Neural crest cell (in vitro differentiated cells): ENCODE measurements at regions not wholly inside any gene's neighbourhood (a gene's known extent, or its start where the extent isn't known, plus 50 kb on each side); places are given as distances from the start of the nearest gene placed in this dataset.

Experiments
- DNase-seq: peaks from one replicate; pipeline ENCODE4 v3.0.0; 2021; ENCODE audit warnings: low read depth, mixed read lengths, low spot score
- H3K27ac Mint-ChIP-seq: one replicate; pipeline ENCODE4 v1.8.0; 2021; ENCODE audit warnings: mild to moderate bottlenecking, mixed read lengths; ENCODE audit not compliant: unreplicated experiment
- H3K27me3 Mint-ChIP-seq: 2 replicates; pipeline ENCODE4 v1.8.0; 2021; ENCODE audit warnings: low read depth, mild to moderate bottlenecking, mixed read lengths
- H3K36me3 Mint-ChIP-seq: 2 replicates; pipeline ENCODE4 v1.8.0; 2021; ENCODE audit warnings: low read depth, mild to moderate bottlenecking, mixed read lengths
- H3K4me1 Mint-ChIP-seq: 2 replicates; pipeline ENCODE4 v1.8.0; 2021; ENCODE audit warnings: mixed read lengths
- H3K4me3 Mint-ChIP-seq: one replicate; pipeline ENCODE4 v1.8.0; 2021; ENCODE audit warnings: mild to moderate bottlenecking, mixed read lengths
- H3K9me3 Mint-ChIP-seq: 2 replicates; pipeline ENCODE4 v1.8.0; 2021; ENCODE audit warnings: mixed read lengths
- CTCF ChIP-seq: fragments of 200-600 bp; sonication (generic); conservative IDR thresholded peaks from 2 replicates; pipeline ENCODE4 v1.5.0; 2021; ENCODE audit warnings: antibody characterized with exemption, mild to moderate bottlenecking

- H3K27me3 Mint-ChIP-seq: no peaks in the 10 kb centered on the region
- no peak overlapping the region for H3K27ac Mint-ChIP-seq
- H3K4me1 Mint-ChIP-seq: peaks cover 8% of the 10 kb centered on the region
- no peaks in the 10 kb centered on the region for H3K36me3 Mint-ChIP-seq
- no peaks in the 10 kb centered on the region for H3K9me3 Mint-ChIP-seq
- TF ChIP-seq CTCF: no peak
- DNase-seq: no peak
- H3K4me3 Mint-ChIP-seq: no peak overlapping the region
Observed at GRCh38 chr3:168973206-168973605, 690.3 kb downstream of the MECOM start.

- no peak overlapping the region for H3K4me3 Mint-ChIP-seq
- H3K27me3 Mint-ChIP-seq: no peaks in the 10 kb centered on the region
- H3K9me3 Mint-ChIP-seq: no peaks in the 10 kb centered on the region
- no peak for DNase-seq
- TF ChIP-seq CTCF: no peak
- H3K36me3 Mint-ChIP-seq: no peaks in the 10 kb centered on the region
- no peak overlapping the region for H3K27ac Mint-ChIP-seq
- H3K4me1 Mint-ChIP-seq: no peaks in the 10 kb centered on the region
Observed at GRCh38 chr3:168968609-168969008, 694.9 kb downstream of the MECOM start.

GRCh38 chr3:168964736-168965135 lies 698.8 kb downstream of the MECOM start:
- no peaks in the 10 kb centered on the region for H3K9me3 Mint-ChIP-seq
- H3K27ac Mint-ChIP-seq: no peak overlapping the region
- TF ChIP-seq CTCF: no peak
- no peaks in the 10 kb centered on the region for H3K4me1 Mint-ChIP-seq
- no peaks in the 10 kb centered on the region for H3K27me3 Mint-ChIP-seq
- DNase-seq: no peak
- H3K36me3 Mint-ChIP-seq: no peaks in the 10 kb centered on the region
- H3K4me3 Mint-ChIP-seq: no peak overlapping the region

GRCh38 chr3:168961271-168961670 lies 702.2 kb downstream of the MECOM start:
- Mint-ChIP-seq H3K27ac (no peak overlapping the region), H3K4me3 (no peak overlapping the region), H3K27me3 (no peaks in the 10 kb centered on the region), H3K36me3 (no peaks in the 10 kb centered on the region), H3K4me1 (no peaks in the 10 kb centered on the region), H3K9me3 (no peaks in the 10 kb centered on the region)
- no peak for DNase-seq
- TF ChIP-seq CTCF: no peak

- Mint-ChIP-seq H3K9me3 (no peaks in the 10 kb centered on the region), H3K36me3 (no peaks in the 10 kb centered on the region), H3K27me3 (no peaks in the 10 kb centered on the region), H3K27ac (no peak overlapping the region), H3K4me3 (no peak overlapping the region), H3K4me1 (no peaks in the 10 kb centered on the region)
- DNase-seq: no peak
- no peak for TF ChIP-seq CTCF
Observed at GRCh38 chr3:168959731-168960130, 703.8 kb downstream of the MECOM start.

GRCh38 chr3:168958466-168958865 lies 705.0 kb downstream of the MECOM start:
- no peak overlapping the region for H3K4me3 Mint-ChIP-seq
- peaks cover 4% of the 10 kb centered on the region for H3K4me1 Mint-ChIP-seq
- no peak for TF ChIP-seq CTCF
- no peaks in the 10 kb centered on the region for H3K36me3 Mint-ChIP-seq
- H3K27ac Mint-ChIP-seq: no peak overlapping the region
- no peak for DNase-seq
- peaks cover 5% of the 10 kb centered on the region for H3K9me3 Mint-ChIP-seq
- no peaks in the 10 kb centered on the region for H3K27me3 Mint-ChIP-seq
